Trophoblast cell (in vitro differentiated cells and primary cell): ENCODE measurements at regions not wholly inside any gene's neighbourhood (a gene's known extent, or its start where the extent isn't known, plus 50 kb on each side); places are given as distances from the start of the nearest gene placed in this dataset.

Experiments used
- DNase-seq, 2 donors: peaks; one replicate each; pipeline ENCODE4 v3.0.0-alpha.2; 2016
- H2AFZ ChIP-seq: 2 replicates; pipeline ENCODE4 v1.6.1; 2013; ENCODE audit warnings: low read length, moderate library complexity, mild to moderate bottlenecking; ENCODE audit not compliant: insufficient read depth, poor library complexity
- H2AK5ac ChIP-seq: 2 replicates; pipeline ENCODE4 v1.6.1; 2013; ENCODE audit warnings: mild to moderate bottlenecking, low read length
- H2BK120ac ChIP-seq: 2 replicates; pipeline ENCODE4 v1.6.1; 2013; ENCODE audit warnings: low read length, mild to moderate bottlenecking, moderate library complexity; ENCODE audit not compliant: insufficient read depth, poor library complexity
- H2BK12ac ChIP-seq: 2 replicates; pipeline ENCODE4 v1.6.1; 2013; ENCODE audit warnings: mild to moderate bottlenecking, low read length, moderate library complexity
- H2BK5ac ChIP-seq: 2 replicates; pipeline ENCODE4 v1.6.1; 2013; ENCODE audit warnings: low read length, low read depth, moderate library complexity, mild to moderate bottlenecking; ENCODE audit not compliant: poor library complexity
- H3K14ac ChIP-seq: 2 replicates; pipeline ENCODE4 v1.6.1; 2013; ENCODE audit warnings: mild to moderate bottlenecking, low read length
- H3K18ac ChIP-seq: 2 replicates; pipeline ENCODE4 v1.6.1; 2013; ENCODE audit warnings: mild to moderate bottlenecking, low read length
- H3K23ac ChIP-seq: 2 replicates; pipeline ENCODE4 v1.6.1; 2013; ENCODE audit warnings: low read length
- H3K27ac ChIP-seq: 2 replicates; pipeline ENCODE4 v1.5.1; 2013; ENCODE audit warnings: low read depth, mild to moderate bottlenecking, inconsistent platforms, low read length, moderate library complexity
- H3K27me3 ChIP-seq: 2 replicates; pipeline ENCODE4 v1.6.1; 2013; ENCODE audit warnings: inconsistent platforms, mild to moderate bottlenecking, low read length, moderate library complexity; ENCODE audit not compliant: insufficient read depth
- H3K36me3 ChIP-seq, 2 experiments: 1 replicate in 1 of 2; 2 replicates in 1 of 2; pipeline ENCODE4 v1.6.1; 2013; ENCODE audit warnings: low read length in 2 of 2, mild to moderate bottlenecking in 2 of 2, moderate library complexity in 1 of 2; ENCODE audit not compliant: insufficient read depth in 2 of 2, control insufficient read depth in 1 of 2
- H3K4ac ChIP-seq: 2 replicates; pipeline ENCODE4 v1.6.1; 2013; ENCODE audit warnings: low read depth, mild to moderate bottlenecking, low read length, moderate library complexity
- H3K4me1 ChIP-seq, 2 experiments: 1 replicate in 1 of 2; 2 replicates in 1 of 2; pipeline ENCODE4 v1.6.1; 2013; ENCODE audit warnings: low read length in 2 of 2, mild to moderate bottlenecking in 2 of 2, moderate library complexity in 1 of 2; ENCODE audit not compliant: insufficient read depth in 2 of 2, control insufficient read depth in 1 of 2
- H3K4me2 ChIP-seq: 2 replicates; pipeline ENCODE4 v1.6.1; 2013; ENCODE audit warnings: inconsistent platforms, mild to moderate bottlenecking, low read length, moderate library complexity
- H3K4me3 ChIP-seq: 2 replicates; pipeline ENCODE4 v1.5.1; 2013; ENCODE audit warnings: mild to moderate bottlenecking, low read depth, low read length, inconsistent platforms
- H3K79me1 ChIP-seq: one replicate; pipeline ENCODE4 v1.6.1; 2013; ENCODE audit warnings: low read length
- H3K79me2 ChIP-seq: 2 replicates; pipeline ENCODE4 v1.6.1; 2013; ENCODE audit warnings: low read length, mild to moderate bottlenecking; ENCODE audit not compliant: control insufficient read depth, insufficient read depth, poor library complexity
- H3K9ac ChIP-seq: 2 replicates; pipeline ENCODE4 v1.6.1; 2013; ENCODE audit warnings: mild to moderate bottlenecking, low read length
- H3K9me3 ChIP-seq: 2 replicates; pipeline ENCODE4 v1.6.1; 2013; ENCODE audit warnings: low read depth, mild to moderate bottlenecking, control low read depth, inconsistent platforms, low read length; ENCODE audit not compliant: insufficient read depth
- H4K12ac ChIP-seq: 2 replicates; pipeline ENCODE4 v1.6.1; 2013; ENCODE audit warnings: low read depth, mild to moderate bottlenecking, low read length, moderate library complexity
- H4K8ac ChIP-seq: 2 replicates; pipeline ENCODE4 v1.6.1; 2013; ENCODE audit warnings: low read depth, mild to moderate bottlenecking, low read length, moderate library complexity
- H4K91ac ChIP-seq: one replicate; pipeline ENCODE4 v1.6.1; 2013; ENCODE audit warnings: low read depth, mild to moderate bottlenecking, low read length, moderate library complexity
- WGBS: extraction: QIAGEN DNeasy Blood & Tissue Kit; methylation state at CpG from one replicate; pipeline ENCODE4 v1.1.7; 2013; ENCODE audit warnings: missing lambda C conversion rate; ENCODE audit not compliant: insufficient read length, insufficient coverage; ENCODE audit errors: extremely low coverage; 5-methylcytosine and 5-hydroxymethylcytosine counted together

DNA sequence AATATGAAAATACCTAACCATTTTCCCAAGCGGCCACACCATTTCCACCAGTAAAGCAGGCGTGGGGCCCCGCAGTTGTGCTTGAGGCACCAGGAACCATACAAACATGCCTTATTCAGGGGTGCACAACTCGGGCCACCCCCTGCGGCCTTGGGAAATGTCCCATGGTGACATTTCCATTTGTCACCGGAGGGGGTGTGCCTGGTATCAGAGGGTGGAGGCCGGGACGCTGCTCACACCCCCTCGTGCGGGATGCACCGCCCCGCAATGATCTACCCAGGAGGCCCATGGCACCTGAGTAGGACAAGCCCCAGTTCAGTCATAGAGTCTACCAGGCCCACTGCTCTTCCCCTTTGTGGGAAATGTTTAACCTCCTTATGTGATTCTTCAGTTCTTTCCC lies 218.8 kb downstream of the TEX29 start:
- no peak overlapping the region for H3K4ac ChIP-seq
- no peak overlapping the region for H3K4me2 ChIP-seq
- H2BK12ac ChIP-seq, result no peak overlapping the region
- H2AK5ac ChIP-seq, result no peak overlapping the region
- WGBS, result no CpG with 5 or more reads among the region's 12 CpGs
- H3K18ac ChIP-seq, result no peak overlapping the region
- no peak for DNase-seq
- H2BK5ac ChIP-seq, result no peak overlapping the region
- no peaks in the 10 kb centered on the region for H3K36me3 ChIP-seq
- H3K23ac ChIP-seq, result no peak overlapping the region
- no peak overlapping the region for H3K4me3 ChIP-seq
- H4K8ac ChIP-seq, result no peak overlapping the region
- no peaks in the 10 kb centered on the region for H3K4me1 ChIP-seq
- no peak overlapping the region for H3K14ac ChIP-seq
- no peak overlapping the region for H2AFZ ChIP-seq
- H3K27ac ChIP-seq, result no peak overlapping the region
- H3K79me2 ChIP-seq, result no peaks in the 10 kb centered on the region
- H4K91ac ChIP-seq, result no peak overlapping the region
- H3K79me1 ChIP-seq, result no peaks in the 10 kb centered on the region
- H3K9me3 ChIP-seq, result peaks cover 2% of the 10 kb centered on the region
- H4K12ac ChIP-seq, result no peak overlapping the region
- H3K9ac ChIP-seq, result no peak overlapping the region
- no peak overlapping the region for H2BK120ac ChIP-seq
- peaks cover 8% of the 10 kb centered on the region for H3K27me3 ChIP-seq

DNA sequence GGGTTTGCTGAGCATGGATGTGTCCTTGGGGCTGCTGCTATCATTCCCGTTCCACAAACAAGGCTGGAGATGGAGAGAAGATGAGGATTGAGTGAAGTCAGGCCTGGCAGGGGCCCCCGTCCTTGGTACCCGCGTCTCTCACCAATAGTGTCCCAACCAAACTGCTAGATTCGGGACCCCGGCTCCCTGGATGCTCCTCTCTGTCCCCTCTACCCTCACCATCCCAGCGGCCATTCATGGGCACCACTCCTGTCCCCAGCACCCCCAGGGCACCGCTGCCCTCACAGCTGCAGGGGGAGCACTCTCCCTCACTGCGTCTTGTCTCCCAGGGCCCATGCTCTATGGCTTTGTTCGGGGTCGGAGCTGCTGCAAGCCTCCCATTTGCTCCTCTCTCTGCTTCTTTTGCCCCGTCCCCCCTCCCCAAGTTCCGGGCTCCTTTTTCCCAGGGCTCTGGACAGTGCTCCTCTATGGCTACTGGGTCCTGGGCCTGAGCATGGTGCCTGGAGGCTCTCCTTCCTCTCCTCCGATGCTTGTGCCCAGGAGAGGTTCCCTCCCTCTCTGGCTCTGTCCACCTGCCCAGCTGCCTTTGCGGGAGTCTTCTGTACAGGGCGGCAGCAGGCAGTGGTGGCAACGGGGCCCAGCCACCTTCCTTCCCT lies 219.5 kb downstream of the TEX29 start:
- Histone ChIP-seq H4K12ac (no peak overlapping the region), H3K4me1 (no peaks in the 10 kb centered on the region), H2BK120ac (no peak overlapping the region), H3K4me2 (no peak overlapping the region), H3K9me3 (peaks cover 4% of the 10 kb centered on the region), H3K79me1 (no peaks in the 10 kb centered on the region), H2AFZ (no peak overlapping the region), H4K91ac (no peak overlapping the region), H3K23ac (no peak overlapping the region), H2BK5ac (no peak overlapping the region), H3K4ac (no peak overlapping the region), H3K14ac (no peak overlapping the region), H2AK5ac (no peak overlapping the region), H3K36me3 (no peaks in the 10 kb centered on the region), H2BK12ac (no peak overlapping the region), H3K9ac (no peak overlapping the region), H3K18ac (no peak overlapping the region), H3K27ac (no peak overlapping the region), H3K27me3 (peaks cover 3% of the 10 kb centered on the region), H4K8ac (no peak overlapping the region), H3K79me2 (no peaks in the 10 kb centered on the region), H3K4me3 (no peak overlapping the region)
- no peak for DNase-seq
- WGBS, result no CpG with 5 or more reads among the region's 17 CpGs

DNA sequence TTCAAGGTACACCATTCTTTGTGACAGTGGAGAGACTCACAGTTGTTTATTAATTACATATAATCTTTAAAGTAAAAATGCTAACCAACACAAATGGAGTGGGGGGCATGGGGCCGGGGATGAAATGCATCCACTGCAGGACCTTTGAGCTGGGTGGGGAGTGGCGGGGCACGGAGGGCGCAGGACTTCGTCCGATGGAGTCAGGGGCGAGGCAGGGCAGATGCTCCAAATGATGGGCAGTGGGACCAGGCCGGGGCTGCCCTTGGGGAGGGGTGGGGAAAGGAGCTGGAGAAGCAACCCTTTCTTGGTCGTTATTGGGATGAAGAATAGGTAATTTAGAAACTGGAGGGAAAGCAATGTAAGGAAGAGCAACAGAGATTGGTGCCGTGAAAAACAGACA lies 220.0 kb downstream of the TEX29 start:
- Histone ChIP-seq H3K9me3 (peaks cover 4% of the 10 kb centered on the region), H2AK5ac (no peak overlapping the region), H3K27me3 (peaks cover 3% of the 10 kb centered on the region), H2BK120ac (no peak overlapping the region), H2BK5ac (no peak overlapping the region), H3K9ac (no peak overlapping the region), H3K27ac (no peak overlapping the region), H3K4me1 (no peaks in the 10 kb centered on the region), H4K91ac (no peak overlapping the region), H4K8ac (no peak overlapping the region), H3K79me1 (no peaks in the 10 kb centered on the region), H3K23ac (no peak overlapping the region), H3K79me2 (no peaks in the 10 kb centered on the region), H3K18ac (no peak overlapping the region), H4K12ac (no peak overlapping the region), H2AFZ (no peak overlapping the region), H3K4ac (no peak overlapping the region), H3K4me3 (no peak overlapping the region), H2BK12ac (no peak overlapping the region), H3K14ac (no peak overlapping the region), H3K36me3 (no peaks in the 10 kb centered on the region), H3K4me2 (no peak overlapping the region)
- DNase-seq, result no peak
- no CpG with 5 or more reads among the region's 10 CpGs for WGBS

DNA sequence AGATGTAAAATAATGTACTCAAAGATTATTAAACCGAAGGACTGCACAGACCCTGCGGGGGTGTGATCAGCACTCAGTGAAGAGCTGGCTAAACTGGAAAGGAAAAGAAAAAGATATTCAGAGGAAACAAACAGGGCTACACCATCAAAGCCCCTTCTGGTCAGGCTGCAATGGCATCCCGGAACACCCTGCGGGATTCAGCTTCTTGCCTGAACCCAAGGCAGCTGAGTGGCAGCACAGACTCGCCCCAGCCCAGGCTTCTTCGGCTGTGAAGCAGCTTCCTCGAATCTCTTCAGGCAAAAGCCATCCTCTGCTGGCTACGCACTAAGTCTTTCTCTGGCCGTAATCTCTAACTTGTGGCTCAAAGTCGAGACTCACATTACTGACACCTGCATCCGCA lies 220.9 kb downstream of the TEX29 start:
- no peaks in the 10 kb centered on the region for H3K27me3 ChIP-seq
- no peak overlapping the region for H4K91ac ChIP-seq
- H4K12ac ChIP-seq, result no peak overlapping the region
- H4K8ac ChIP-seq, result no peak overlapping the region
- no peak overlapping the region for H3K14ac ChIP-seq
- H3K4ac ChIP-seq, result no peak overlapping the region
- H3K4me2 ChIP-seq, result no peak overlapping the region
- H2AK5ac ChIP-seq, result no peak overlapping the region
- H3K27ac ChIP-seq, result no peak overlapping the region
- no peak overlapping the region for H3K18ac ChIP-seq
- H2AFZ ChIP-seq, result no peak overlapping the region
- H3K79me2 ChIP-seq, result no peaks in the 10 kb centered on the region
- H3K79me1 ChIP-seq, result no peaks in the 10 kb centered on the region
- no peak overlapping the region for H3K9ac ChIP-seq
- H2BK12ac ChIP-seq, result no peak overlapping the region
- DNase-seq, result no peak
- H3K23ac ChIP-seq, result no peak overlapping the region
- H3K36me3 ChIP-seq, result no peaks in the 10 kb centered on the region
- no peaks in the 10 kb centered on the region for H3K4me1 ChIP-seq
- no peak overlapping the region for H3K4me3 ChIP-seq
- no CpG with 5 or more reads among the region's 11 CpGs for WGBS
- H2BK120ac ChIP-seq, result no peak overlapping the region
- no peak overlapping the region for H2BK5ac ChIP-seq
- H3K9me3 ChIP-seq, result peaks cover 4% of the 10 kb centered on the region
